ENCODE measurements at regions not wholly inside any gene's neighbourhood (a gene's known extent, or its start where the extent isn't known, plus 50 kb on each side); places are given as distances from the start of the nearest gene placed in this dataset.
"Not testable (repeated sequence)": the region's sequence is repeated elsewhere in the genome, so short reads cannot be mapped to it uniquely, and the experiment has no call there.

- peaks cover 0 to 2% of the 10 kb centered on the region in 2 donors for H3K9me3 ChIP-seq (ENCODE audit: control insufficient read depth in 2 of 2, insufficient read depth in 1 of 2, low read depth in 1 of 2, low read length in 1 of 2)
- FAIRE-seq (no peak), DNase-seq (no peak)
- H3K27ac ChIP-seq (ENCODE audit: low read depth in 1 of 3, low read length in 2 of 3): no peak overlapping the region
- no peak overlapping the region for H3K4me3 ChIP-seq (ENCODE audit: low read depth in 1 of 3, low read length in 3 of 3)
- H3K27me3 ChIP-seq (ENCODE audit: control insufficient read depth in 3 of 3, insufficient read depth in 3 of 3, low read length in 3 of 3): no peaks in the 10 kb centered on the region
- no peaks in the 10 kb centered on the region for H3K4me1 ChIP-seq (ENCODE audit: control insufficient read depth in 3 of 3, insufficient read depth in 2 of 3, low read depth in 1 of 3, low read length in 2 of 3)
- 71 to 83% (median 79%) methylated on average over 5 of the region's 5 CpGs for WGBS, 3 donors
- no peaks in the 10 kb centered on the region for H3K36me3 ChIP-seq (ENCODE audit: control insufficient read depth in 3 of 3, insufficient read depth in 2 of 3, low read depth in 1 of 3, low read length in 3 of 3)
Observed at GRCh38 chr16:80105160-80105559, 435.6 kb upstream of the DYNLRB2 start.

- H3K9me3 ChIP-seq (ENCODE audit: control insufficient read depth in 2 of 2, insufficient read depth in 1 of 2, low read depth in 1 of 2, low read length in 1 of 2): peaks cover 0 to 2% of the 10 kb centered on the region in 2 donors
- no peaks in the 10 kb centered on the region for H3K36me3 ChIP-seq (ENCODE audit: control insufficient read depth in 3 of 3, insufficient read depth in 2 of 3, low read depth in 1 of 3, low read length in 3 of 3)
- no peak overlapping the region for H3K27ac ChIP-seq (ENCODE audit: low read depth in 1 of 3, low read length in 2 of 3)
- FAIRE-seq: no peak
- WGBS, 3 donors: 78 to 95% (median 94%) methylated on average over 3 of the region's 3 CpGs
- H3K4me1 ChIP-seq (ENCODE audit: control insufficient read depth in 3 of 3, insufficient read depth in 2 of 3, low read depth in 1 of 3, low read length in 2 of 3): no peaks in the 10 kb centered on the region
- H3K27me3 ChIP-seq (ENCODE audit: control insufficient read depth in 3 of 3, insufficient read depth in 3 of 3, low read length in 3 of 3): no peaks in the 10 kb centered on the region
- no peak for DNase-seq
- H3K4me3 ChIP-seq (ENCODE audit: low read depth in 1 of 3, low read length in 3 of 3): no peak overlapping the region
Observed at GRCh38 chr16:80104401-80104800, 436.4 kb upstream of the DYNLRB2 start.

GRCh38 chr16:80103463-80103862 lies 437.3 kb upstream of the DYNLRB2 start:
- DNase-seq (no peak), FAIRE-seq (no peak)
- 85 to 94% (median 87%) methylated on average over 7 of the region's 7 CpGs for WGBS, 3 donors
- Histone ChIP-seq H3K36me3 (ENCODE audit: control insufficient read depth in 3 of 3, insufficient read depth in 2 of 3, low read depth in 1 of 3, low read length in 3 of 3) (no peaks in the 10 kb centered on the region), H3K27ac (ENCODE audit: low read depth in 1 of 3, low read length in 2 of 3) (no peak overlapping the region), H3K4me3 (ENCODE audit: low read depth in 1 of 3, low read length in 3 of 3) (no peak overlapping the region), H3K9me3 (ENCODE audit: control insufficient read depth in 2 of 2, insufficient read depth in 1 of 2, low read depth in 1 of 2, low read length in 1 of 2) (peaks cover 0 to 2% of the 10 kb centered on the region in 2 donors), H3K4me1 (ENCODE audit: control insufficient read depth in 3 of 3, insufficient read depth in 2 of 3, low read depth in 1 of 3, low read length in 2 of 3) (no peaks in the 10 kb centered on the region), H3K27me3 (ENCODE audit: control insufficient read depth in 3 of 3, insufficient read depth in 3 of 3, low read length in 3 of 3) (no peaks in the 10 kb centered on the region)

GRCh38 chr16:80100846-80101451 lies 439.8 kb upstream of the DYNLRB2 start:
- DNase-seq (no peak), FAIRE-seq (no peak)
- H3K27me3 ChIP-seq (ENCODE audit: control insufficient read depth in 3 of 3, insufficient read depth in 3 of 3, low read length in 3 of 3): no peaks in the 10 kb centered on the region
- no peak overlapping the region for H3K27ac ChIP-seq (ENCODE audit: low read depth in 1 of 3, low read length in 2 of 3)
- H3K4me3 ChIP-seq (ENCODE audit: low read depth in 1 of 3, low read length in 3 of 3): no peak overlapping the region
- H3K4me1 ChIP-seq (ENCODE audit: control insufficient read depth in 3 of 3, insufficient read depth in 2 of 3, low read depth in 1 of 3, low read length in 2 of 3): no peaks in the 10 kb centered on the region
- H3K36me3 ChIP-seq (ENCODE audit: control insufficient read depth in 3 of 3, insufficient read depth in 2 of 3, low read depth in 1 of 3, low read length in 3 of 3): no peaks in the 10 kb centered on the region
- peaks cover 0 to 2% of the 10 kb centered on the region in 2 donors for H3K9me3 ChIP-seq (ENCODE audit: control insufficient read depth in 2 of 2, insufficient read depth in 1 of 2, low read depth in 1 of 2, low read length in 1 of 2)

- Histone ChIP-seq H3K27me3 (ENCODE audit: control insufficient read depth in 3 of 3, insufficient read depth in 3 of 3, low read length in 3 of 3) (no peaks in the 10 kb centered on the region), H3K27ac (ENCODE audit: low read depth in 1 of 3, low read length in 2 of 3) (no peak overlapping the region), H3K9me3 (ENCODE audit: control insufficient read depth in 2 of 2, insufficient read depth in 1 of 2, low read depth in 1 of 2, low read length in 1 of 2) (peaks cover 0 to 2% of the 10 kb centered on the region in 2 donors), H3K4me3 (ENCODE audit: low read depth in 1 of 3, low read length in 3 of 3) (no peak overlapping the region), H3K4me1 (ENCODE audit: control insufficient read depth in 3 of 3, insufficient read depth in 2 of 3, low read depth in 1 of 3, low read length in 2 of 3) (no peaks in the 10 kb centered on the region), H3K36me3 (ENCODE audit: control insufficient read depth in 3 of 3, insufficient read depth in 2 of 3, low read depth in 1 of 3, low read length in 3 of 3) (no peaks in the 10 kb centered on the region)
- DNase-seq: no peak
- no peak for FAIRE-seq
Observed at GRCh38 chr16:80100186-80100585, 440.6 kb upstream of the DYNLRB2 start.

- Histone ChIP-seq H3K27ac (ENCODE audit: low read depth in 1 of 3, low read length in 2 of 3) (no peak overlapping the region), H3K36me3 (ENCODE audit: control insufficient read depth in 3 of 3, insufficient read depth in 2 of 3, low read depth in 1 of 3, low read length in 3 of 3) (no peaks in the 10 kb centered on the region), H3K4me1 (ENCODE audit: control insufficient read depth in 3 of 3, insufficient read depth in 2 of 3, low read depth in 1 of 3, low read length in 2 of 3) (no peaks in the 10 kb centered on the region), H3K4me3 (ENCODE audit: low read depth in 1 of 3, low read length in 3 of 3) (no peak overlapping the region), H3K9me3 (ENCODE audit: control insufficient read depth in 2 of 2, insufficient read depth in 1 of 2, low read depth in 1 of 2, low read length in 1 of 2) (peaks cover 0 to 2% of the 10 kb centered on the region in 2 donors), H3K27me3 (ENCODE audit: control insufficient read depth in 3 of 3, insufficient read depth in 3 of 3, low read length in 3 of 3) (no peaks in the 10 kb centered on the region)
- DNase-seq (no peak), FAIRE-seq (no peak)
- WGBS, 3 donors: 48 to 73% (median 58%) methylated on average over 1 of the region's 1 CpG
Observed at GRCh38 chr16:80097098-80097497, 443.7 kb upstream of the DYNLRB2 start.

GRCh38 chr16:80092681-80093080 lies 448.1 kb upstream of the DYNLRB2 start:
- Histone ChIP-seq H3K36me3 (ENCODE audit: control insufficient read depth in 3 of 3, insufficient read depth in 2 of 3, low read depth in 1 of 3, low read length in 3 of 3) (no peaks in the 10 kb centered on the region), H3K4me1 (ENCODE audit: control insufficient read depth in 3 of 3, insufficient read depth in 2 of 3, low read depth in 1 of 3, low read length in 2 of 3) (no peaks in the 10 kb centered on the region), H3K27ac (ENCODE audit: low read depth in 1 of 3, low read length in 2 of 3) (no peak overlapping the region), H3K4me3 (ENCODE audit: low read depth in 1 of 3, low read length in 3 of 3) (no peak overlapping the region), H3K27me3 (ENCODE audit: control insufficient read depth in 3 of 3, insufficient read depth in 3 of 3, low read length in 3 of 3) (no peaks in the 10 kb centered on the region), H3K9me3 (ENCODE audit: control insufficient read depth in 2 of 2, insufficient read depth in 1 of 2, low read depth in 1 of 2, low read length in 1 of 2) (no peaks in the 10 kb centered on the region)
- no peak for FAIRE-seq
- no peak for DNase-seq
- 76 to 91% (median 82%) methylated on average over 4 of the region's 4 CpGs for WGBS, 3 donors

- not testable (repeated sequence) for H3K27ac ChIP-seq (ENCODE audit: low read depth in 1 of 3, low read length in 2 of 3); H3K36me3 ChIP-seq (ENCODE audit: control insufficient read depth in 3 of 3, insufficient read depth in 2 of 3, low read depth in 1 of 3, low read length in 3 of 3); H3K9me3 ChIP-seq (ENCODE audit: control insufficient read depth in 2 of 2, insufficient read depth in 1 of 2, low read depth in 1 of 2, low read length in 1 of 2); H3K27me3 ChIP-seq (ENCODE audit: control insufficient read depth in 3 of 3, insufficient read depth in 3 of 3, low read length in 3 of 3); FAIRE-seq; H3K4me3 ChIP-seq (ENCODE audit: low read depth in 1 of 3, low read length in 3 of 3); H3K4me1 ChIP-seq (ENCODE audit: control insufficient read depth in 3 of 3, insufficient read depth in 2 of 3, low read depth in 1 of 3, low read length in 2 of 3)
- DNase-seq: peak in 1 of 2 donors; percentile 64
- 10 to 44% (median 24%) methylated on average over 4 of the region's 4 CpGs for WGBS, 3 donors
Observed at GRCh38 chr16:80091453-80091852, 449.3 kb upstream of the DYNLRB2 start.

GRCh38 chr16:80085606-80086005 lies 455.2 kb upstream of the DYNLRB2 start:
- no peak for FAIRE-seq
- 75 to 91% (median 84%) methylated on average over 2 of the region's 2 CpGs for WGBS, 3 donors
- DNase-seq: no peak
- H3K27me3 ChIP-seq (ENCODE audit: control insufficient read depth in 3 of 3, insufficient read depth in 3 of 3, low read length in 3 of 3): no peaks in the 10 kb centered on the region
- no peaks in the 10 kb centered on the region for H3K36me3 ChIP-seq (ENCODE audit: control insufficient read depth in 3 of 3, insufficient read depth in 2 of 3, low read depth in 1 of 3, low read length in 3 of 3)
- H3K4me1 ChIP-seq (ENCODE audit: control insufficient read depth in 3 of 3, insufficient read depth in 2 of 3, low read depth in 1 of 3, low read length in 2 of 3): peaks cover 0 to 27% (median 2%) of the 10 kb centered on the region in 3 donors
- no peak overlapping the region for H3K27ac ChIP-seq (ENCODE audit: low read depth in 1 of 3, low read length in 2 of 3)
- H3K4me3 ChIP-seq (ENCODE audit: low read depth in 1 of 3, low read length in 3 of 3): no peak overlapping the region
- H3K9me3 ChIP-seq (ENCODE audit: control insufficient read depth in 2 of 2, insufficient read depth in 1 of 2, low read depth in 1 of 2, low read length in 1 of 2): no peaks in the 10 kb centered on the region

All from small intestine (tissue), 7 donors.